PFSK-1 (cell line): ENCODE measurements at regions not wholly inside any gene's neighbourhood (a gene's known extent, or its start where the extent isn't known, plus 50 kb on each side); places are given as distances from the start of the nearest gene placed in this dataset.

Source experiments
- FOXP2 ChIP-seq: optimal IDR thresholded peaks from 2 replicates; pipeline ENCODE3; 2011; ENCODE audit warnings: borderline replicate concordance, control low read depth, inconsistent platforms; ENCODE audit not compliant: insufficient read depth; ENCODE audit errors: extremely low read length, extremely low read depth
- POLR2AphosphoS5 ChIP-seq: IDR thresholded peaks from 2 replicates; pipeline ENCODE4 v1.6.1; 2012; ENCODE audit warnings: low read depth, mild to moderate bottlenecking, control low read depth, low read length, moderate library complexity
- REST ChIP-seq, 2 experiments: IDR thresholded peaks; 2 replicates each; pipeline versions ENCODE4 v1.6.1 to v1.8.0; 2011 to 2012; ENCODE audit warnings: low read depth in 2 of 2, low read length in 2 of 2, control low read depth in 1 of 2, inconsistent platforms in 1 of 2, mild to moderate bottlenecking in 1 of 2, moderate library complexity in 1 of 2; ENCODE audit not compliant: insufficient read depth in 1 of 2
- SIN3A ChIP-seq: IDR thresholded peaks from 2 replicates; pipeline ENCODE4 v1.6.1; 2012; ENCODE audit warnings: mild to moderate bottlenecking, low read length, moderate library complexity, borderline replicate concordance; ENCODE audit not compliant: insufficient read depth

- TF ChIP-seq SIN3A (no peak), POLR2AphosphoS5 (no peak), REST (IDR thresholded peaks at IDR 0.05; ENCODE audit: insufficient read depth in 1 of 2, low read depth in 2 of 2, low read length in 2 of 2) (no peak), FOXP2 (no peak)
Observed at GRCh38 chr6:88520445-88520844, 354.3 kb upstream of the CNR1 start.
